Right lobe of liver (tissue), 6 donors: ENCODE measurements at regions not wholly inside any gene's neighbourhood (a gene's known extent, or its start where the extent isn't known, plus 50 kb on each side); places are given as distances from the start of the nearest gene placed in this dataset.

Source experiments
- ATAC-seq, 4 donors: fragments of 200-7000 bp; cut with Tn5 transposase; one replicate each; pipeline ENCODE4 v1.9.1; 2020; ENCODE audit warnings: mild to moderate bottlenecking in 4 of 4, moderate library complexity in 4 of 4
- DNase-seq, 3 donors: peaks; one replicate each; pipeline ENCODE4 v3.0.0-alpha.2; 2020
- H3K27ac ChIP-seq, 3 donors: fragments of 200-600 bp; one replicate each; pipeline ENCODE4 v1.8.0; 2022
- H3K27me3 ChIP-seq, 2 donors: fragments of 200-600 bp; one replicate each; pipeline ENCODE4 v1.8.0; 2022
- H3K36me3 ChIP-seq, 4 donors: fragments of 200-600 bp; sonication (generic) in 1 of 4; one replicate each; pipeline versions ENCODE4 v1.5.1 to v1.8.0; 2017 to 2022; ENCODE audit warnings: control low read depth in 1 of 4
- H3K4me1 ChIP-seq, 4 donors: fragments of 200-600 bp; sonication (generic) in 1 of 4; one replicate each; pipeline versions ENCODE4 v1.5.1 to v1.8.0; 2017 to 2022; ENCODE audit warnings: control low read depth in 1 of 4
- H3K4me3 ChIP-seq, 3 donors: fragments of 200-600 bp; one replicate each; pipeline ENCODE4 v1.8.0; 2022
- H3K9me3 ChIP-seq, 4 donors: fragments of 200-600 bp; sonication (generic) in 1 of 4; one replicate each; pipeline versions ENCODE4 v1.5.1 to v1.8.0; 2017 to 2022; ENCODE audit warnings: control low read depth in 1 of 4
- POLR2A ChIP-seq: fragments of 450-650 bp; IDR thresholded peaks from one replicate; pipeline ENCODE4 v1.6.1; 2017; ENCODE audit warnings: antibody characterized with exemption, mild to moderate bottlenecking
- WGBS: methylation state at CpG from one replicate; pipeline ENCODE4 v1.1.6; 2018; ENCODE audit warnings: low coverage, low lambda C conversion rate; ENCODE audit not compliant: insufficient coverage; ENCODE audit errors: missing lambda C conversion rate; 5-methylcytosine and 5-hydroxymethylcytosine counted together
- intact Hi-C, 2 donors: fragments of 100-400 bp; cut with DNase I; formaldehyde crosslinking; loops; one replicate each; pipeline versions ENCODE4 v1.11.2 to v1.14.1; 2022
- TF ChIP-seq, protein P1 (sequence below), 4 donors: fragments of 200-600 bp in 3 of 4; fragments of 450-650 bp in 1 of 4; IDR thresholded peaks; one replicate each; pipeline versions ENCODE4 v1.5.1 to v1.8.0; 2016 to 2022; ENCODE audit warnings: antibody characterized with exemption in 4 of 4, mild to moderate bottlenecking in 2 of 4
- donor health status: DM: no; HTN: yes; CAD: no.
- donor health status: DM: no; HTN: no; CAD: no.
- donor health status: DM: no; HTN: no; CAD: no.
- donor health status: DM: no; HTN: yes; CAD: no.
- donor health status: DM: no; HTN: yes; CAD: no.

DNA sequence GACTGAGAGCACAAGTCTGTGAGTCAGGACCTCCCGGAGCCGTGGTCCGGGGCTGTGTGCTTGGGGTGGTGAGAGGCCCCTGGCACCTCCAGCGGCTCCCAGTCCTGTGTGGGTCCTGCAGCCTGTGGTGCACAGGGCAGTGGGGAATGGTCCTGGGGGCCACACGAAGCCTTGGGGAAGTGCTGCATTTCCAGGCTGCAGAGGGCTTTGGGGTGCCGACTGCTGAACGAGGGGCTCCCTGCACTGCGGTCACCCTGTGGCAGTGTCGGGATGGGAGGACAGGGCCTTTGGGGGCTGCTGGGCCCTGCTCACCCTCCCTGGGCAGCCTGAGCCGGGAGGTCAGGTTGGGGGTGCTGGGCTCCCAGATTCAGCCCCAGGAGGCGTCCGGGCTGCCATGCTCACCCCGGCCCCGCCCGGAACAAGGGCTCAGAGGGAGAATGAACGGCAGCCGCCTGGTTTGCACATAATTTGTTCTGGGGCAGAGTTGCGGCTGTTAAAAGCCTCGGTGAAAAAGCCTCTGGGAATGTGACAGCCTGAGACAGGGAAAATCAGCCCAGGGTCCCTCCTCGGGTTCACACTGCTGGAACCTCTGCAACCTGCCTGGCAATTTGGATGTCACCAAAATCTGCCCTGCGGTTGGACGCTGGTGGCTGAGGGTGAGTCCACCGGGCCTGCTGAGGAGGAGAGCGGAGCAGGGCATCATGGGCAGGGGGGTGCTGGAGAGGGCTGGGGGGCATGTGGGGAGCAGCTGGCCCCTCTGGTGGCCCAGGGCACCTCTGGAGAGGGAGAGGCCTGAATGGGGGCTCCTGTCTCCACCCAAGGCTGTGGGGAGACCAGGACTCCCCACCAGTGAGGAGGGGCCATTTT lies 109.2 kb downstream of the KIF26A start:
- no peak for ATAC-seq
- TF ChIP-seq, protein P1, sequence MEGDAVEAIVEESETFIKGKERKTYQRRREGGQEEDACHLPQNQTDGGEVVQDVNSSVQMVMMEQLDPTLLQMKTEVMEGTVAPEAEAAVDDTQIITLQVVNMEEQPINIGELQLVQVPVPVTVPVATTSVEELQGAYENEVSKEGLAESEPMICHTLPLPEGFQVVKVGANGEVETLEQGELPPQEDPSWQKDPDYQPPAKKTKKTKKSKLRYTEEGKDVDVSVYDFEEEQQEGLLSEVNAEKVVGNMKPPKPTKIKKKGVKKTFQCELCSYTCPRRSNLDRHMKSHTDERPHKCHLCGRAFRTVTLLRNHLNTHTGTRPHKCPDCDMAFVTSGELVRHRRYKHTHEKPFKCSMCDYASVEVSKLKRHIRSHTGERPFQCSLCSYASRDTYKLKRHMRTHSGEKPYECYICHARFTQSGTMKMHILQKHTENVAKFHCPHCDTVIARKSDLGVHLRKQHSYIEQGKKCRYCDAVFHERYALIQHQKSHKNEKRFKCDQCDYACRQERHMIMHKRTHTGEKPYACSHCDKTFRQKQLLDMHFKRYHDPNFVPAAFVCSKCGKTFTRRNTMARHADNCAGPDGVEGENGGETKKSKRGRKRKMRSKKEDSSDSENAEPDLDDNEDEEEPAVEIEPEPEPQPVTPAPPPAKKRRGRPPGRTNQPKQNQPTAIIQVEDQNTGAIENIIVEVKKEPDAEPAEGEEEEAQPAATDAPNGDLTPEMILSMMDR (IDR thresholded peaks at IDR 0.05), result no peak
- no peak for TF ChIP-seq POLR2A
- no peak overlapping the region for H3K27ac ChIP-seq
- intact Hi-C loops, result no loop called here
- H3K9me3 ChIP-seq, result no peaks in the 10 kb centered on the region
- H3K4me1 ChIP-seq, result no peaks in the 10 kb centered on the region
- DNase-seq, result peak in 2 of 3 donors; percentile 40 to 41
- no peak overlapping the region for H3K4me3 ChIP-seq
- no peaks in the 10 kb centered on the region for H3K36me3 ChIP-seq
- H3K27me3 ChIP-seq, result no peaks in the 10 kb centered on the region
- 93% methylated on average over 3 of the region's 24 CpGs for WGBS

DNA sequence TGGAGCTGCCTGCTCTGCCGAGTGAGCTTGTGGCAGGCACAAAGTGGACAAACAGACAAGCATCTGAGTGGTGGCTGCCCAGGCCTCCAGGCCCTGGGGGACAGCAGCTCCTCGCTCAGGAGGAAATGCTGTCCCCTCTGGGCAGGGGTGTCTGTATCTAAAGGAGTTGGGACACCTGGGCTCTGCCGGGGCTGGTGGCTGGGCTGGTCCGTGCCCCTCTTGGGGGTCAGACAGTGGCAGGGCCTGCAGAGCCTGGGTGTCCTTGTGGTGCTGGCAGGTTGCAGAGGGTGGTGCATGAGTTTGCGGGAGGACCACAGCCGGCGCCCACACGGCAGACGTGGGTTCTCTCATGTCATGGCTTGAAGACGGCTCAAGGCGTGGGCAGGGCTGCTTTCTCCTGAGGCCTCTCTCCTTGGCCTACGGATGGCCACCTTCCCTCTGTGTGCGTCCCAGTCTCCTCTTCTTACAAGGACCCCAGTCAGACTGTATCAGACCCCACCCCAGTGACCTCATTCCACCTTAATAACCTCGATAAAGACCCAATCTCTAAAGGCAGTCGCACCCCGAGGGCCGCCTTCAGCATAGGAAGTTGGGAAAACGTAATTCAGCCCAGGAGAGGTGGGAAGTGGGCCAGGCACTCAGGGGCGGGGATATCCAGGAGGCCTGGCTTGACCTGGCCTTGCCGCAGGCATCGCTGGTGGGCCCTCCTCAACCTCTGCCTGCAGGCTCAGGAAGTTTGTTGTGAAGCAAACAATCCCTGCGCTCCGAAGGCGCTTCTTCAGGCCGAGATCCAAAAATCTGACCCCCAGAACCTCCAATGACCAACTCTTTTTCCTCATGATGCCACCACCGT lies 110.0 kb downstream of the KIF26A start:
- WGBS, result 98% methylated on average over 7 of the region's 26 CpGs
- ATAC-seq (peak in 1 of 4 donors; percentile 11), DNase-seq (peak in 1 of 3 donors; percentile 37)
- Histone ChIP-seq H3K27ac (no peak overlapping the region), H3K9me3 (no peaks in the 10 kb centered on the region), H3K4me1 (no peaks in the 10 kb centered on the region), H3K27me3 (no peaks in the 10 kb centered on the region), H3K4me3 (no peak overlapping the region), H3K36me3 (no peaks in the 10 kb centered on the region)
- no peak for TF ChIP-seq POLR2A
- TF ChIP-seq, protein P1 (IDR thresholded peaks at IDR 0.05), result no peak
- intact Hi-C loops, result no loop called here

DNA sequence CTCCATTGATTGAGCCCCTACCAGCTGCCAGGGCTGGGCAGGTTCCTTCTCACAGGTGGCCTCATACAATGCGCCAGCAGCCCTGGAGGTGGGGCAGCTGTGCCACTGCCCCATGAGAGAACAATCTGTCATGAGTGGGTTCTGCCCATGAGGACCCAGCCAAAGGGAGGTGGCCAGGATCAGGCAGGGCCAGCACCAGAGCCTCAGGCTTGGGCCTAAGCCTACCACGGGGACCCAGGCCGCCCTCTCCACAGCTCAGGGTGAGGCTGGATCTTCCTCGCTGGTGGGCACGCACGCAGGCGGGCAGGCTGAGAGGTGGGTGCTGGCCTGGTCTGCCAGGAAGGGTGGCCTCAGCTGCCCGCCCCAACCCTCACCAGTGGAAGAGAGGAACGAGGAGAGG lies 110.7 kb downstream of the KIF26A start:
- no peaks in the 10 kb centered on the region for H3K27me3 ChIP-seq
- no peak for ATAC-seq
- no peaks in the 10 kb centered on the region for H3K36me3 ChIP-seq
- peak in 1 of 3 donors; percentile 35 for DNase-seq
- intact Hi-C loops, result no loop called here
- TF ChIP-seq, protein P1 (IDR thresholded peaks at IDR 0.05), result no peak
- no peak for TF ChIP-seq POLR2A
- H3K9me3 ChIP-seq, result no peaks in the 10 kb centered on the region
- H3K27ac ChIP-seq, result no peak overlapping the region
- no peak overlapping the region for H3K4me3 ChIP-seq
- WGBS, result 100% methylated on average over 1 of the region's 9 CpGs
- H3K4me1 ChIP-seq, result no peaks in the 10 kb centered on the region

DNA sequence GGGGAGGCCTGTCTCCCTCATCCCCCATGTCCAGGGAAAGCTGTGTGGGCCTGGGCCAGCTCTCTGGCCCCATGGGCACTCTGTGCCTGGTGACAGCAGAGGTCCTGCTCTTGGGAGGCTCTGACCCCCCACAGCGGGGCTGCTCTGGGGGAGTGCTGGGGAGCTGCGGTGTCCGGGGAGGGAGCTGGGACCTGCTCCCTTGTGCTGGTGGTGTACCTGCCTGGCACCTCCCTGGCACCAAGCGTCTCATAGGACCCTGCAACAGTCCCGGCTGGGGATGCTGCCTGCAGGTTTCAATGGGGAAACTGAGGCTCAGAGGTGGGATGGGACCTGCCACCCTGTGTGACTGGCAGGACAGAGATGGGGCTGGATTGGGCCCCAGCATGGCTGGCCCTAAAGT lies 111.3 kb downstream of the KIF26A start:
- DNase-seq (peak in 1 of 3 donors; percentile 45), ATAC-seq (peak in 1 of 4 donors; percentile 5)
- Histone ChIP-seq H3K36me3 (no peaks in the 10 kb centered on the region), H3K9me3 (no peaks in the 10 kb centered on the region), H3K4me3 (no peak overlapping the region), H3K27ac (no peak overlapping the region), H3K27me3 (no peaks in the 10 kb centered on the region), H3K4me1 (no peaks in the 10 kb centered on the region)
- 100% methylated on average over 1 of the region's 5 CpGs for WGBS
- intact Hi-C loops, result no loop called here
- TF ChIP-seq POLR2A, result no peak
- TF ChIP-seq, protein P1 (IDR thresholded peaks at IDR 0.05), result no peak
